Heart right ventricle (tissue), 16 donors: ENCODE measurements at regions not wholly inside any gene's neighbourhood (a gene's known extent, or its start where the extent isn't known, plus 50 kb on each side); places are given as distances from the start of the nearest gene placed in this dataset.

Experiments used
- ATAC-seq, 8 donors: fragments of 200-7000 bp; cut with Tn5 transposase; one replicate each; pipeline ENCODE4 v1.9.1; 2020; ENCODE audit warnings: mild to moderate bottlenecking in 8 of 8, moderate library complexity in 8 of 8, moderate number of reproducible peaks in 1 of 8
- DNase-seq, 2 donors: peaks; one replicate each; pipeline ENCODE4 v3.0.0-alpha.2; 2020
- H3K27ac ChIP-seq, 10 donors: fragments of 200-600 bp; sonication (generic) in 2 of 10; one replicate each; pipeline versions ENCODE4 v1.5.0 to v1.8.0; 2020 to 2022; ENCODE audit warnings: mild to moderate bottlenecking in 3 of 10
- H3K27me3 ChIP-seq, 7 donors: fragments of 200-600 bp; one replicate each; pipeline ENCODE4 v1.8.0; 2021 to 2022; ENCODE audit warnings: mild to moderate bottlenecking in 2 of 7
- H3K36me3 ChIP-seq, 9 donors: fragments of 200-600 bp; sonication (generic) in 1 of 9; one replicate each; pipeline versions ENCODE4 v1.5.0 to v1.8.0; 2020 to 2022; ENCODE audit warnings: mild to moderate bottlenecking in 2 of 9
- H3K4me1 ChIP-seq, 9 donors: fragments of 200-600 bp; sonication (generic) in 1 of 9; one replicate each; pipeline versions ENCODE4 v1.5.0 to v1.8.0; 2020 to 2022; ENCODE audit warnings: mild to moderate bottlenecking in 4 of 9
- H3K4me3 ChIP-seq, 10 donors: fragments of 200-600 bp; sonication (generic) in 2 of 10; one replicate each; pipeline versions ENCODE4 v1.5.0 to v1.8.0; 2020 to 2022; ENCODE audit warnings: mild to moderate bottlenecking in 7 of 10, moderate library complexity in 2 of 10
- H3K9me3 ChIP-seq, 11 donors: fragments of 200-600 bp in 10 of 11; sonication (generic) in 2 of 11; one replicate each; pipeline versions ENCODE4 v1.5.0 to v1.8.0; 2013 to 2022; ENCODE audit warnings: mild to moderate bottlenecking in 2 of 11, control low read depth in 1 of 11, moderate library complexity in 1 of 11
- CTCF ChIP-seq, 9 donors: fragments of 200-600 bp; sonication (generic) in 2 of 9; IDR thresholded peaks; one replicate each; pipeline versions ENCODE4 v1.5.0 to v1.8.0; 2021 to 2022; ENCODE audit warnings: antibody characterized with exemption in 9 of 9, mild to moderate bottlenecking in 5 of 9, moderate library complexity in 1 of 9
- WGBS, 2 donors: extraction: QIAGEN DNeasy Blood & Tissue Kit; methylation state at CpG; one replicate each; pipeline ENCODE4 v1.1.7; 2013; ENCODE audit warnings: inconsistent platforms in 1 of 2; 5-methylcytosine and 5-hydroxymethylcytosine counted together
- intact Hi-C, 10 donors: fragments of 100-400 bp; cut with DNase I; formaldehyde crosslinking; loops; one replicate each; pipeline versions ENCODE4 v1.11.1 to v1.14.2; 2022
- donor health status: Arrhythmogenic right ventricular cardiomyopathy.
- donor health status: ischemic (EF 13 %, LVEDD 7.1; RV severe dilation, severe dysfunction).
- donor health status: healthy with polysubstance abuse.
- donor health status: DM: no; HTN: yes; CAD: no.
- donor health status: DM: no; HTN: no; CAD: no.
- donor health status: ischemic (EF 25% LVEDD 6.9; RV normal size, moderate dysfunction).
- donor health status: ischemic (EF 25% LVEDD 5.7; RV mildly dilated, moderate dysfunction).
- donor health status: healthy.
- donor health status: DM: yes; HTN: yes; CAD: no.
- donor health status: Ischemic cardiomyopathy.
- donor health status: ischemic (EF 35%, LVEDD 5.7; RV mildly dilated, moderate dysfunction).
- donor health status: nonischemic (EF 11% LVEDD 7.7; RV severe dilation, severe dysfunction).
- donor health status: DM: yes; HTN: yes; CAD: no.
- donor health status: PGD.
- donor health status: ischemic (EF 29% LVEDD 5.4; RV normal size, mild dysfunction).
- donor health status: nonischemic (EF 23%, LVEDD 6.1; RV moderate dilation, normal function).

GRCh38 chr1:162916821-162917613 is 56.0 kb upstream of the CCDC190 start:
- TF ChIP-seq CTCF (IDR thresholded peaks at IDR 0.05) = no peak
- Histone ChIP-seq H3K27me3 (no peaks in the 10 kb centered on the region), H3K4me1 (no peaks in the 10 kb centered on the region), H3K27ac (no peak overlapping the region), H3K9me3 (peaks cover 0 to 21% (median 10%) of the 10 kb centered on the region in 11 donors), H3K4me3 (no peak overlapping the region), H3K36me3 (no peaks in the 10 kb centered on the region)
- no peak for DNase-seq
- intact Hi-C loops = no loop called here
- 85 to 93% methylated on average over 6 of the region's 6 CpGs for WGBS, 2 donors
- ATAC-seq = no peak

GRCh38 chr1:162916407-162916806 is 55.4 kb upstream of the CCDC190 start:
- Histone ChIP-seq H3K9me3 (peaks cover 0 to 27% (median 10%) of the 10 kb centered on the region in 11 donors), H3K4me3 (no peak overlapping the region), H3K36me3 (no peaks in the 10 kb centered on the region), H3K27ac (no peak overlapping the region), H3K4me1 (no peaks in the 10 kb centered on the region), H3K27me3 (no peaks in the 10 kb centered on the region)
- DNase-seq = no peak
- no peak for TF ChIP-seq CTCF (IDR thresholded peaks at IDR 0.05)
- 44 to 75% methylated on average over 2 of the region's 2 CpGs for WGBS, 2 donors
- intact Hi-C loops = no loop called here
- no peak for ATAC-seq

- Histone ChIP-seq H3K9me3 (peaks cover 0 to 31% (median 10%) of the 10 kb centered on the region in 11 donors), H3K27ac (no peak overlapping the region), H3K36me3 (no peaks in the 10 kb centered on the region), H3K27me3 (no peaks in the 10 kb centered on the region), H3K4me3 (no peak overlapping the region), H3K4me1 (no peaks in the 10 kb centered on the region)
- DNase-seq (no peak), ATAC-seq (no peak)
- TF ChIP-seq CTCF (IDR thresholded peaks at IDR 0.05) = no peak
- intact Hi-C loops = no loop called here
Observed at GRCh38 chr1:162914601-162915000, 53.6 kb upstream of the CCDC190 start.

GRCh38 chr1:162913345-162913744 is 52.4 kb upstream of the CCDC190 start:
- WGBS, 2 donors = 74 to 79% methylated on average over 3 of the region's 3 CpGs
- intact Hi-C loops = no loop called here

More at GRCh38 chr1:162913345-162913744, 52.4 kb upstream of the CCDC190 start:
- no peaks in the 10 kb centered on the region for H3K27me3 ChIP-seq
- H3K4me1 ChIP-seq = no peaks in the 10 kb centered on the region
- no peaks in the 10 kb centered on the region for H3K36me3 ChIP-seq
- H3K4me3 ChIP-seq = no peak overlapping the region
- H3K9me3 ChIP-seq = peaks cover 0 to 31% (median 10%) of the 10 kb centered on the region in 11 donors
- ATAC-seq = no peak
- no peak for DNase-seq
- no peak overlapping the region for H3K27ac ChIP-seq
- no peak for TF ChIP-seq CTCF (IDR thresholded peaks at IDR 0.05)
